NOMO-1 (cell line): ENCODE measurements at regions not wholly inside any gene's neighbourhood (a gene's known extent, or its start where the extent isn't known, plus 50 kb on each side); places are given as distances from the start of the nearest gene placed in this dataset.
"Not testable (repeated sequence)": the region's sequence is repeated elsewhere in the genome, so short reads cannot be mapped to it uniquely, and the experiment has no call there.

Experiments used
- DNase-seq, 2 experiments: peaks; one replicate each; lab custom pipeline; 2025; ENCODE audit not compliant: unreplicated experiment in 2 of 2; lab: John Stamatoyannopoulos, UW

GRCh38 chr9:78437806-78438205 lies 140.9 kb downstream of the PSAT1 start:
- no peak for DNase-seq

- no peak for DNase-seq
Measured at GRCh38 chr9:78438211-78438610, 141.3 kb downstream of the PSAT1 start.

GRCh38 chr9:78438780-78439179 lies 141.9 kb downstream of the PSAT1 start:
- no peak for DNase-seq

- peak; percentile 12 to 36 for DNase-seq
Measured at GRCh38 chr9:78439190-78439865, 142.4 kb downstream of the PSAT1 start.

GRCh38 chr9:78439866-78440830 lies 143.2 kb downstream of the PSAT1 start:
- DNase-seq: no peak

GRCh38 chr9:78441396-78441795 lies 144.5 kb downstream of the PSAT1 start:
- no peak for DNase-seq

- DNase-seq: no peak
Measured at GRCh38 chr9:78441822-78442431, 145.0 kb downstream of the PSAT1 start.

- DNase-seq: not testable (repeated sequence)
Measured at GRCh38 chr9:78442577-78442976, 145.7 kb downstream of the PSAT1 start.

- no peak for DNase-seq
Measured at GRCh38 chr9:78443946-78444345, 147.0 kb downstream of the PSAT1 start.

- DNase-seq: no peak
Measured at GRCh38 chr9:78448960-78449673, 152.2 kb downstream of the PSAT1 start.

GRCh38 chr9:78453450-78453849 lies 156.5 kb downstream of the PSAT1 start:
- no peak for DNase-seq

GRCh38 chr9:78462611-78463010 lies 165.7 kb downstream of the PSAT1 start:
- DNase-seq: no peak

GRCh38 chr9:78463750-78464149 lies 166.8 kb downstream of the PSAT1 start:
- DNase-seq: no peak

- no peak for DNase-seq
Measured at GRCh38 chr9:78468231-78468630, 171.3 kb downstream of the PSAT1 start.

- no peak for DNase-seq
Measured at GRCh38 chr9:78468974-78469576, 172.2 kb downstream of the PSAT1 start.

GRCh38 chr9:78470216-78470615 lies 173.3 kb downstream of the PSAT1 start:
- no peak for DNase-seq

GRCh38 chr9:78470741-78471140 lies 173.8 kb downstream of the PSAT1 start:
- no peak for DNase-seq

GRCh38 chr9:78472111-78472510 lies 175.2 kb downstream of the PSAT1 start:
- no peak for DNase-seq

- DNase-seq: no peak
Measured at GRCh38 chr9:78479441-78479840, 182.5 kb downstream of the PSAT1 start.

- no peak for DNase-seq
Measured at GRCh38 chr9:78486661-78487060, 189.7 kb downstream of the PSAT1 start.
